Astrocyte of the cerebellum (primary cell): ENCODE measurements at regions not wholly inside any gene's neighbourhood (a gene's known extent, or its start where the extent isn't known, plus 50 kb on each side); places are given as distances from the start of the nearest gene placed in this dataset.

Experiments used
- DNase-seq: peaks from one replicate; pipeline ENCODE4 v3.0.0-alpha.2; 2011; ENCODE audit warnings: low read depth
- H3K4me3 ChIP-seq: 2 replicates; pipeline ENCODE4 v1.5.1; 2011; ENCODE audit warnings: mild to moderate bottlenecking, low read depth, low read length, moderate library complexity
- CTCF ChIP-seq: IDR thresholded peaks from 2 replicates; pipeline ENCODE4 v1.5.1; 2012; ENCODE audit warnings: low read length, low read depth, moderate library complexity, mild to moderate bottlenecking; ENCODE audit errors: missing control alignments
- in situ Hi-C: cut with HindIII; loops from 2 replicates; pipeline ENCODE4 v1.10.0; 2017; ENCODE audit warnings: low sequenced_read_pairs

- DNase-seq, result no peak
- no peak for TF ChIP-seq CTCF
- in situ Hi-C loops, result no loop called here
- H3K4me3 ChIP-seq, result no peak overlapping the region
Measured at GRCh38 chr12:115194857-115195256, 510.9 kb upstream of the TBX3 start.

- DNase-seq, result no peak
- no peak overlapping the region for H3K4me3 ChIP-seq
- TF ChIP-seq CTCF, result no peak
- in situ Hi-C loops, result no loop called here
Measured at GRCh38 chr12:115194448-115194847, 510.5 kb upstream of the TBX3 start.

GRCh38 chr12:115191342-115191741, 507.4 kb upstream of the TBX3 start:
- TF ChIP-seq CTCF, result no peak
- DNase-seq, result no peak
- no peak overlapping the region for H3K4me3 ChIP-seq
- in situ Hi-C loops, result no loop called here

- no peak for DNase-seq
- in situ Hi-C loops, result no loop called here
- H3K4me3 ChIP-seq, result no peak overlapping the region
- no peak for TF ChIP-seq CTCF
Measured at GRCh38 chr12:115190010-115190770, 506.2 kb upstream of the TBX3 start.

GRCh38 chr12:115185506-115185905, 501.5 kb upstream of the TBX3 start:
- in situ Hi-C loops, result no loop called here
- no peak for DNase-seq
- no peak for TF ChIP-seq CTCF
- H3K4me3 ChIP-seq, result no peak overlapping the region

GRCh38 chr12:115183752-115184151, 499.8 kb upstream of the TBX3 start:
- no peak for TF ChIP-seq CTCF
- in situ Hi-C loops, result no loop called here
- DNase-seq, result no peak
- H3K4me3 ChIP-seq, result no peak overlapping the region

- no peak for DNase-seq
- H3K4me3 ChIP-seq, result no peak overlapping the region
- TF ChIP-seq CTCF, result no peak
- in situ Hi-C loops, result no loop called here
Measured at GRCh38 chr12:115177899-115178298, 493.9 kb upstream of the TBX3 start.
